GM12878 (cell line): ENCODE measurements at regions not wholly inside any gene's neighbourhood (a gene's known extent, or its start where the extent isn't known, plus 50 kb on each side); places are given as distances from the start of the nearest gene placed in this dataset.

Source experiments
- ATF3 ChIP-seq: IDR thresholded peaks from 2 replicates; pipeline ENCODE4 v1.6.1; 2011; ENCODE audit warnings: low read depth, mild to moderate bottlenecking, low read length, moderate library complexity, borderline replicate concordance; ENCODE audit errors: extremely low read depth
- BCL11A ChIP-seq: IDR thresholded peaks from 2 replicates; pipeline ENCODE4 v1.6.1; 2011; ENCODE audit warnings: low read depth, low read length
- BCLAF1 ChIP-seq: fragments of 450-650 bp; IDR thresholded peaks from 2 replicates; pipeline ENCODE4 v1.6.1; 2017; ENCODE audit warnings: antibody characterized with exemption, mild to moderate bottlenecking, moderate library complexity
- CHD1 ChIP-seq: IDR thresholded peaks from 2 replicates; pipeline ENCODE4 v1.6.1; 2012; ENCODE audit warnings: low read depth, low read length, improper control_type of control experiment
- ETV6 ChIP-seq, 2 experiments: fragments of 450-650 bp in 1 of 2; IDR thresholded peaks in 1 of 2; conservative IDR thresholded peaks in 1 of 2; 2 replicates each; pipeline ENCODE4 v1.6.1; 2014; ENCODE audit warnings: antibody characterized with exemption in 1 of 2, borderline replicate concordance in 1 of 2, low read depth in 1 of 2, mild to moderate bottlenecking in 1 of 2, moderate library complexity in 1 of 2
- HCFC1 ChIP-seq: fragments of 150-350 bp; IDR thresholded peaks from 2 replicates; pipeline ENCODE4 v1.6.1; 2014; ENCODE audit warnings: low read length
- IKZF1 ChIP-seq: fragments of 450-650 bp; conservative IDR thresholded peaks from 2 replicates; pipeline ENCODE4 v1.6.1; 2017; ENCODE audit warnings: antibody characterized with exemption, mild to moderate bottlenecking
- IRF5 ChIP-seq: fragments of 450-650 bp; IDR thresholded peaks from 2 replicates; pipeline ENCODE4 v1.6.1; 2017; ENCODE audit warnings: borderline replicate concordance
- PAX8 ChIP-seq: fragments of 450-650 bp; IDR thresholded peaks from 2 replicates; pipeline ENCODE4 v1.6.1; 2017; ENCODE audit warnings: mild to moderate bottlenecking, moderate library complexity
- PBX3 ChIP-seq: IDR thresholded peaks from 2 replicates; pipeline ENCODE4 v1.6.1; 2011; ENCODE audit warnings: mild to moderate bottlenecking, low read depth, low read length, moderate library complexity; ENCODE audit not compliant: insufficient replicate concordance
- RFX5 ChIP-seq: IDR thresholded peaks from 2 replicates; pipeline ENCODE4 v1.6.1; 2011; ENCODE audit warnings: low read depth, low read length, improper control_type of control experiment
- RUNX3 ChIP-seq: IDR thresholded peaks from 2 replicates; pipeline ENCODE4 v1.6.1; 2012; ENCODE audit warnings: low read length, inconsistent platforms
- SRF ChIP-seq, 2 experiments: IDR thresholded peaks; 2 replicates each; pipeline ENCODE4 v1.6.1; 2011; ENCODE audit warnings: low read depth in 2 of 2, low read length in 2 of 2, mild to moderate bottlenecking in 1 of 2, moderate library complexity in 1 of 2
- STAT3 ChIP-seq: IDR thresholded peaks from 2 replicates; pipeline ENCODE4 v1.6.1; 2011; ENCODE audit warnings: low read depth, low read length, improper control_type of control experiment
- SUZ12 ChIP-seq: fragments of 200-600 bp; sonication (generic); IDR thresholded peaks from one replicate; pipeline ENCODE4 v1.6.1; 2018; ENCODE audit warnings: antibody characterized with exemption, mild to moderate bottlenecking; ENCODE audit not compliant: unreplicated experiment
- TCF7 ChIP-seq: IDR thresholded peaks from 2 replicates; pipeline ENCODE4 v1.6.1; 2014; ENCODE audit warnings: antibody characterized with exemption, borderline replicate concordance
- ZBTB33 ChIP-seq: fragments of 450-650 bp; IDR thresholded peaks from 2 replicates; pipeline ENCODE4 v1.6.1; 2017; ENCODE audit warnings: mild to moderate bottlenecking
- ZNF217 ChIP-seq: fragments of 450-650 bp; IDR thresholded peaks from 2 replicates; pipeline ENCODE4 v1.6.1; 2017; ENCODE audit warnings: antibody characterized with exemption, mild to moderate bottlenecking
- ZNF384 ChIP-seq: IDR thresholded peaks from 2 replicates; pipeline ENCODE4 v1.6.1; 2012; ENCODE audit warnings: low read depth, mild to moderate bottlenecking, low read length, improper control_type of control experiment, borderline replicate concordance
- ZNF622 ChIP-seq: fragments of 450-650 bp; IDR thresholded peaks from 2 replicates; pipeline ENCODE4 v1.6.1; 2017; ENCODE audit warnings: mild to moderate bottlenecking, inconsistent platforms
- ZZZ3 ChIP-seq: IDR thresholded peaks from 2 replicates; pipeline ENCODE4 v1.6.1; 2011; ENCODE audit warnings: low read depth; ENCODE audit not compliant: control insufficient read depth, insufficient read length

GRCh38 chr12:103181366-103182152, 224.1 kb downstream of the ASCL1 start (continued):
- TF ChIP-seq ZNF622 (no peak), ATF3 (no peak), IRF5 (no peak), ZBTB33 (no peak), PAX8 (no peak), HCFC1 (no peak), BCL11A (peak; percentile 63; the same call in 1 of the 2 replicates), SRF (IDR thresholded peaks at IDR 0.05; ENCODE audit: low read depth in 2 of 2, low read length in 2 of 2) (no peak), TCF7 (no peak), ZNF384 (no peak), ZZZ3 (no peak), ZNF217 (peak; percentile 99), CHD1 (no peak), PBX3 (no peak), RFX5 (no peak), BCLAF1 (no peak), STAT3 (peak; percentile 64; the same call in 1 of the 2 replicates), RUNX3 (peak; percentile 64), ETV6 (conservative IDR thresholded peaks at IDR 0.05 in 1 of 2, IDR thresholded peaks at IDR 0.05 in 1 of 2; ENCODE audit: borderline replicate concordance in 1 of 2, low read depth in 1 of 2) (no peak), IKZF1 (peak; percentile 80), SUZ12 (no peak)
